Smooth muscle cell (in vitro differentiated cells): ENCODE measurements at regions not wholly inside any gene's neighbourhood (a gene's known extent, or its start where the extent isn't known, plus 50 kb on each side); places are given as distances from the start of the nearest gene placed in this dataset.

ENCODE experiments used
- DNase-seq: peaks from one replicate; lab custom pipeline; 2025; ENCODE audit not compliant: unreplicated experiment; lab: John Stamatoyannopoulos, UW
- H2AFZ ChIP-seq: fragments of 200-600 bp; sonication (generic); 2 replicates; pipeline ENCODE4 v1.6.0; 2016; ENCODE audit warnings: antibody characterized with exemption, low read depth, mild to moderate bottlenecking
- H3F3A ChIP-seq: fragments of 200-600 bp; sonication (generic); 2 replicates; pipeline ENCODE4 v1.6.0; 2017; ENCODE audit warnings: antibody characterized with exemption, low read depth
- H3K27ac ChIP-seq: fragments of 200-600 bp; sonication (generic); 2 replicates; pipeline ENCODE4 v1.5.1; 2016; ENCODE audit warnings: low read depth, mild to moderate bottlenecking
- H3K27me3 ChIP-seq: fragments of 200-600 bp; sonication (generic); 2 replicates; pipeline ENCODE4 v1.6.1; 2016; ENCODE audit warnings: low read depth, mild to moderate bottlenecking
- H3K36me3 ChIP-seq: fragments of 200-600 bp; sonication (generic); 2 replicates; pipeline ENCODE4 v1.5.1; 2016; ENCODE audit warnings: low read depth
- H3K4me1 ChIP-seq: fragments of 200-600 bp; sonication (generic); 2 replicates; pipeline ENCODE4 v1.5.1; 2016; ENCODE audit warnings: low read depth
- H3K4me2 ChIP-seq: fragments of 200-600 bp; sonication (generic); 2 replicates; pipeline ENCODE4 v1.6.0; 2016; ENCODE audit warnings: mild to moderate bottlenecking
- H3K4me3 ChIP-seq: fragments of 200-600 bp; sonication (generic); 2 replicates; pipeline ENCODE4 v1.5.1; 2016; ENCODE audit warnings: mild to moderate bottlenecking
- H3K79me2 ChIP-seq: fragments of 200-600 bp; sonication (generic); 2 replicates; pipeline ENCODE4 v1.6.0; 2016; ENCODE audit warnings: low read depth, mild to moderate bottlenecking
- H3K9ac ChIP-seq: fragments of 200-600 bp; sonication (generic); 2 replicates; pipeline ENCODE4 v1.6.0; 2016; ENCODE audit warnings: low read depth
- H3K9me3 ChIP-seq: fragments of 200-600 bp; sonication (generic); replicated peaks from 2 replicates; pipeline ENCODE4 v1.5.1; 2016; ENCODE audit warnings: low read depth
- H4K20me1 ChIP-seq: fragments of 200-600 bp; sonication (generic); 2 replicates; pipeline ENCODE4 v1.6.0; 2016; ENCODE audit warnings: low read depth
- CTCF ChIP-seq: fragments of 200-600 bp; sonication (generic); IDR thresholded peaks from 2 replicates; pipeline ENCODE4 v1.5.1; 2017; ENCODE audit warnings: borderline replicate concordance, mild to moderate bottlenecking, antibody characterized with exemption; ENCODE audit not compliant: insufficient read depth, poor library complexity, severe bottlenecking
- WGBS: methylation state at CpG from one replicate; pipeline ENCODE4 v1.1.7; 2016; ENCODE audit warnings: low lambda C conversion rate; 5-methylcytosine and 5-hydroxymethylcytosine counted together

GRCh38 chr2:140158259-140158658 lies 1378.1 kb upstream of the NXPH2 start:
- WGBS: 84% methylated on average over 2 of the region's 2 CpGs
- Histone ChIP-seq H3K79me2 (no peaks in the 10 kb centered on the region), H3K9ac (no peak overlapping the region), H3K4me1 (no peaks in the 10 kb centered on the region), H4K20me1 (no peaks in the 10 kb centered on the region), H2AFZ (no peak overlapping the region), H3K27me3 (no peaks in the 10 kb centered on the region), H3K9me3 (no peaks in the 10 kb centered on the region), H3K36me3 (no peaks in the 10 kb centered on the region), H3F3A (no peaks in the 10 kb centered on the region), H3K4me2 (no peak overlapping the region), H3K4me3 (no peak overlapping the region), H3K27ac (no peak overlapping the region)
- no peak for TF ChIP-seq CTCF
- no peak for DNase-seq

GRCh38 chr2:140157816-140158215 lies 1377.6 kb upstream of the NXPH2 start:
- DNase-seq: no peak
- Histone ChIP-seq H2AFZ (no peak overlapping the region), H3K4me1 (no peaks in the 10 kb centered on the region), H3K4me2 (no peak overlapping the region), H4K20me1 (no peaks in the 10 kb centered on the region), H3K4me3 (no peak overlapping the region), H3K36me3 (no peaks in the 10 kb centered on the region), H3K79me2 (no peaks in the 10 kb centered on the region), H3K9me3 (no peaks in the 10 kb centered on the region), H3K27me3 (no peaks in the 10 kb centered on the region), H3K9ac (no peak overlapping the region), H3F3A (no peaks in the 10 kb centered on the region), H3K27ac (no peak overlapping the region)
- TF ChIP-seq CTCF: no peak
- 71% methylated on average over 5 of the region's 5 CpGs for WGBS

- H4K20me1 ChIP-seq: no peaks in the 10 kb centered on the region
- WGBS: 46% methylated on average over 2 of the region's 2 CpGs
- H2AFZ ChIP-seq: no peak overlapping the region
- no peak overlapping the region for H3K27ac ChIP-seq
- no peak for TF ChIP-seq CTCF
- no peaks in the 10 kb centered on the region for H3K79me2 ChIP-seq
- H3F3A ChIP-seq: no peaks in the 10 kb centered on the region
- H3K4me1 ChIP-seq: no peaks in the 10 kb centered on the region
- no peak overlapping the region for H3K9ac ChIP-seq
- no peaks in the 10 kb centered on the region for H3K27me3 ChIP-seq
- no peaks in the 10 kb centered on the region for H3K9me3 ChIP-seq
- no peak for DNase-seq
- H3K4me2 ChIP-seq: no peak overlapping the region
- H3K36me3 ChIP-seq: no peaks in the 10 kb centered on the region
- H3K4me3 ChIP-seq: no peak overlapping the region
Observed at GRCh38 chr2:140154706-140155105, 1374.5 kb upstream of the NXPH2 start.

GRCh38 chr2:140154271-140154670 lies 1374.1 kb upstream of the NXPH2 start:
- no peak for TF ChIP-seq CTCF
- 87% methylated on average over 5 of the region's 5 CpGs for WGBS
- Histone ChIP-seq H3K4me3 (no peak overlapping the region), H3K4me2 (no peak overlapping the region), H2AFZ (no peak overlapping the region), H3K27ac (no peak overlapping the region), H4K20me1 (no peaks in the 10 kb centered on the region), H3K79me2 (no peaks in the 10 kb centered on the region), H3K36me3 (no peaks in the 10 kb centered on the region), H3K9me3 (no peaks in the 10 kb centered on the region), H3K4me1 (no peaks in the 10 kb centered on the region), H3K9ac (no peak overlapping the region), H3F3A (no peaks in the 10 kb centered on the region), H3K27me3 (no peaks in the 10 kb centered on the region)
- no peak for DNase-seq
